Lower leg skin (tissue), 4 donors: ENCODE measurements at regions not wholly inside any gene's neighbourhood (a gene's known extent, or its start where the extent isn't known, plus 50 kb on each side); places are given as distances from the start of the nearest gene placed in this dataset.
"Not testable (repeated sequence)": the region's sequence is repeated elsewhere in the genome, so short reads cannot be mapped to it uniquely, and the experiment has no call there.

Experiments used
- DNase-seq, 2 donors: peaks; one replicate each; pipeline ENCODE4 v3.0.0-alpha.2; 2019; ENCODE audit warnings: low spot score in 2 of 2
- H3K4me3 ChIP-seq: fragments of 200-600 bp; sonication (generic); 2 replicates; pipeline ENCODE4 v1.5.1; 2017; ENCODE audit warnings: mild to moderate bottlenecking, low read depth; ENCODE audit not compliant: poor library complexity, severe bottlenecking
- CTCF ChIP-seq, 3 donors: fragments of 450-650 bp; IDR thresholded peaks; one replicate each; pipeline ENCODE4 v1.5.1; 2016; ENCODE audit warnings: antibody characterized with exemption in 3 of 3, mild to moderate bottlenecking in 3 of 3, moderate library complexity in 2 of 3
- POLR2A ChIP-seq, 2 donors: fragments of 450-650 bp; IDR thresholded peaks; one replicate each; pipeline ENCODE4 v1.6.1; 2016 to 2017; ENCODE audit warnings: antibody characterized with exemption in 2 of 2, mild to moderate bottlenecking in 1 of 2, moderate library complexity in 1 of 2
- whole genome bisulfite sequencing, 2 donors: methylation state at CpG; one replicate each; pipeline ENCODE4 v1.1.5; 2018; 5-methylcytosine and 5-hydroxymethylcytosine counted together
- intact Hi-C: fragments of 100-400 bp; cut with DNase I; formaldehyde crosslinking; loops from one replicate; pipeline ENCODE4 v1.15.0; 2023; ENCODE audit warnings: low total_unique reads

- H3K4me3 ChIP-seq = no peak overlapping the region
- 61 to 72% methylated on average over 4 of the region's 4 CpGs for WGBS, 2 donors
- intact Hi-C loops = no loop called here
- no peak for TF ChIP-seq CTCF (IDR thresholded peaks at IDR 0.05)
- no peak for TF ChIP-seq POLR2A (IDR thresholded peaks at IDR 0.05)
- DNase-seq = peak in 1 of 2 donors; percentile 25
These were observed 187.3 kb downstream of the NUFIP1 start for GRCh38 chr13:44801990-44802389.

GRCh38 chr13:44800626-44801025 is 188.6 kb downstream of the NUFIP1 start:
- intact Hi-C loops = no loop called here
- 86 to 90% methylated on average over 5 of the region's 5 CpGs for WGBS, 2 donors
- no peak for TF ChIP-seq POLR2A (IDR thresholded peaks at IDR 0.05)
- no peak for TF ChIP-seq CTCF (IDR thresholded peaks at IDR 0.05)
- H3K4me3 ChIP-seq = no peak overlapping the region
- peak in 1 of 2 donors; percentile 56 for DNase-seq

- H3K4me3 ChIP-seq = no peak overlapping the region
- TF ChIP-seq CTCF (IDR thresholded peaks at IDR 0.05) (no peak), POLR2A (IDR thresholded peaks at IDR 0.05) (no peak)
- no peak for DNase-seq
- intact Hi-C loops = no loop called here
- WGBS, 2 donors = 76 to 82% methylated on average over 2 of the region's 2 CpGs
These were observed 191.6 kb downstream of the NUFIP1 start for GRCh38 chr13:44797685-44798084.

- intact Hi-C loops = no loop called here
- 66 to 77% methylated on average over 5 of the region's 5 CpGs for WGBS, 2 donors
- TF ChIP-seq CTCF (IDR thresholded peaks at IDR 0.05) (no peak), POLR2A (IDR thresholded peaks at IDR 0.05) (no peak)
- peak in 1 of 2 donors; percentile 7 for DNase-seq
- no peak overlapping the region for H3K4me3 ChIP-seq
These were observed 192.4 kb downstream of the NUFIP1 start for GRCh38 chr13:44796597-44797490.

GRCh38 chr13:44796039-44796438 is 193.2 kb downstream of the NUFIP1 start:
- H3K4me3 ChIP-seq, intact Hi-C loops: not testable (repeated sequence)
- peak in 1 of 2 donors; percentile 49 for DNase-seq
- 94 to 97% methylated on average over 2 of the region's 2 CpGs for WGBS, 2 donors

GRCh38 chr13:44795176-44795575 is 194.1 kb downstream of the NUFIP1 start:
- peak in 1 of 2 donors; percentile 39 for DNase-seq
- no peak overlapping the region for H3K4me3 ChIP-seq
- 80 to 86% methylated on average over 2 of the region's 2 CpGs for WGBS, 2 donors
- TF ChIP-seq POLR2A (IDR thresholded peaks at IDR 0.05) (no peak), CTCF (IDR thresholded peaks at IDR 0.05) (no peak)
- intact Hi-C loops = no loop called here
